ENCODE measurements at regions not wholly inside any gene's neighbourhood (a gene's known extent, or its start where the extent isn't known, plus 50 kb on each side); places are given as distances from the start of the nearest gene placed in this dataset.

GRCh38 chr1:232893481-232894313 is 56.7 kb upstream of the NTPCR start:
- DNase-seq = no peak

- DNase-seq = no peak
These were observed 56.0 kb upstream of the NTPCR start for GRCh38 chr1:232894436-232894835.

DNA sequence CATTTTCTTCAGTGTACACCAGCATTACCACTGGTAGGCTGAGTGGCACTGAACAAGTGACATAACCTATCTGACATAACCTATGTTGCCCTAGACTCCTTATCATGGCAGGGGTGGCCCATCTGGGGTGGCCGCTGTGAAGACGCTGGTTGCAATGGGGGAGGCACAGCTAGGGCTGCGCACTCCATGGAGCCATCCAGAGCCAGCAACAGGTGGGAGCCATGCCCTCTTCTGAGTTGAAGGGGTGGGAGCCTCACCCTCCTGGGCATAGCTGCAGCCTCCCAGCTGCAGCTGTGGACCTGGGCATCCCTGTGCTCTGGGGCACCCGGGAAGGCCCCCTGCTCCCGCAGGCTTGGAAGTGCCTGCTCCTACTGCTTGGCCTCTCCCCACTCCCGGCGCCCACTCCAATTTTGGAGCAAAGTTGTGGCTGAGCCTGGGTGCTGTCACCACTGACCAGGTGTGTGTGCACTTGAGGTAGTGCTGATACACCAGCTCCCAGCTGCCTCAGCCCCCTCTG is 52.4 kb upstream of the NTPCR start:
- DNase-seq = no peak

GRCh38 chr1:232899268-232899667 is 51.1 kb upstream of the NTPCR start:
- DNase-seq = no peak

DNA sequence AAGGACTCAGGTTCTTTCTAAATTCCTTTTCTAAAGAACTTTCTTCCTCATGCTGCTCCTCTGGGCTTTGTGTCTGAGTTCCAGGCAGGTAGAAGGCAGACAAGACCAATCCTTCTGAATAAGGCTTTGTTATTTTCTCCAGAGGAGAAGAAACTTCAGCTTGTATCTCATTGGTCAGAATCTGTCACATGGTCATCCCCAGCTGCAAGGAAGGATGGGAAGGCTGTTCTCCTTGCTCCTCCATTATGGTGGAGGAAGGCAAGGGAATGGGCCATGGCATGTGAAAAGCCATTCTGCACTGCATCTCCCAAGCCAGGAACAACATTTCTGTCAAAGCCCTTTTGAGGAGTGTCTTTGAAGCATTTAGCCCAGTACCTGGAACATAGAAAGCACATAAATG is 50.6 kb upstream of the NTPCR start:
- DNase-seq = no peak
